ENCODE measurements at regions not wholly inside any gene's neighbourhood (a gene's known extent, or its start where the extent isn't known, plus 50 kb on each side); places are given as distances from the start of the nearest gene placed in this dataset.

DNA sequence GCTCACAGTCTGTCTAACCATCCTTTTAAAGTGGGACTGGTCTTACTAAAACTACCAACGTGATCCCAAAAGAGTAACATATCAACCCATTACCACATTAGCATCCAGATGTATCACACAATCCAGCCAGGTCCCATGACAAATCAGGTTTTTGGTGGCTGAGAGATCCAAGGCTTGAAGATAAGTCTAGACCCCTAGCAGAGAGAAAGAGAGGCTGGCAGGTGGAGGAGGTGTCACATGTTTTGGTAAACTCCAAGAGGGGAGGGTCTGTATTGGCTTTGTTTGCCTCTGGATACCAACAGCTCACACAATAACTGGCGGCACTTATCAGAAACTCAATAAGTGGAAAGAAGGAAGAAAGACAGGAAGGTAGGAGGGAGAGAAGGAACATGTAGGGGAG lies 357.6 kb downstream of the SS18 start:
- no peaks in the 10 kb centered on the region for H3K27me3 ChIP-seq (ENCODE audit: control insufficient read depth, insufficient read depth, low read length)
- DNase-seq (ENCODE audit: low read depth) (no peak), FAIRE-seq (no peak)
- no peak overlapping the region for H3K4me3 ChIP-seq (ENCODE audit: low read depth, low read length)
- TF ChIP-seq, protein P1, sequence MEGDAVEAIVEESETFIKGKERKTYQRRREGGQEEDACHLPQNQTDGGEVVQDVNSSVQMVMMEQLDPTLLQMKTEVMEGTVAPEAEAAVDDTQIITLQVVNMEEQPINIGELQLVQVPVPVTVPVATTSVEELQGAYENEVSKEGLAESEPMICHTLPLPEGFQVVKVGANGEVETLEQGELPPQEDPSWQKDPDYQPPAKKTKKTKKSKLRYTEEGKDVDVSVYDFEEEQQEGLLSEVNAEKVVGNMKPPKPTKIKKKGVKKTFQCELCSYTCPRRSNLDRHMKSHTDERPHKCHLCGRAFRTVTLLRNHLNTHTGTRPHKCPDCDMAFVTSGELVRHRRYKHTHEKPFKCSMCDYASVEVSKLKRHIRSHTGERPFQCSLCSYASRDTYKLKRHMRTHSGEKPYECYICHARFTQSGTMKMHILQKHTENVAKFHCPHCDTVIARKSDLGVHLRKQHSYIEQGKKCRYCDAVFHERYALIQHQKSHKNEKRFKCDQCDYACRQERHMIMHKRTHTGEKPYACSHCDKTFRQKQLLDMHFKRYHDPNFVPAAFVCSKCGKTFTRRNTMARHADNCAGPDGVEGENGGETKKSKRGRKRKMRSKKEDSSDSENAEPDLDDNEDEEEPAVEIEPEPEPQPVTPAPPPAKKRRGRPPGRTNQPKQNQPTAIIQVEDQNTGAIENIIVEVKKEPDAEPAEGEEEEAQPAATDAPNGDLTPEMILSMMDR (IDR thresholded peaks at IDR 0.05; ENCODE audit: insufficient read depth, low read length, severe bottlenecking) = no peak
- H3K36me3 ChIP-seq (ENCODE audit: control insufficient read depth, insufficient read depth, low read length) = no peaks in the 10 kb centered on the region

DNA sequence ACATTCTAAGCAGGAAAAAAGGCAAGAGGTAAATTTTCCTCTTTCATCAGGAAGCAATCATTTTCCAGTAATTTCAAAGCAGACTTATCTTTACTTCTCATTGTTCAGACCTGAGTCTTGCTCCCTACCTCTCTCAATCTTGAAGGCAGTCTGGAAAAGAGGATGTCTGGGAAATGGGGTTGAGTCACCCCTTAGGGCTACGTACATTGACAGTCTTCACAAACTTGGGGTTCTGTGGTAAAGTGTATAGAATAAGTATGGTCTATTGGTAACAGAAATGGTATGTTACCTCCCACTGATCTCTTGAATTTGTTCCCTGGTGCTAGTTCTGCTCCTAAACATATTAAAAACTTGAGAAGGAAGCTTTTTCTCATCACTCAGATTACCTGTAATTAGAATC lies 361.3 kb downstream of the SS18 start:
- FAIRE-seq (no peak), DNase-seq (ENCODE audit: low read depth) (no peak)
- H3K4me3 ChIP-seq (ENCODE audit: low read depth, low read length) = no peak overlapping the region
- no peaks in the 10 kb centered on the region for H3K27me3 ChIP-seq (ENCODE audit: control insufficient read depth, insufficient read depth, low read length)
- TF ChIP-seq, protein P1 (IDR thresholded peaks at IDR 0.05; ENCODE audit: insufficient read depth, low read length, severe bottlenecking) = no peak
- H3K36me3 ChIP-seq (ENCODE audit: control insufficient read depth, insufficient read depth, low read length) = no peaks in the 10 kb centered on the region

DNA sequence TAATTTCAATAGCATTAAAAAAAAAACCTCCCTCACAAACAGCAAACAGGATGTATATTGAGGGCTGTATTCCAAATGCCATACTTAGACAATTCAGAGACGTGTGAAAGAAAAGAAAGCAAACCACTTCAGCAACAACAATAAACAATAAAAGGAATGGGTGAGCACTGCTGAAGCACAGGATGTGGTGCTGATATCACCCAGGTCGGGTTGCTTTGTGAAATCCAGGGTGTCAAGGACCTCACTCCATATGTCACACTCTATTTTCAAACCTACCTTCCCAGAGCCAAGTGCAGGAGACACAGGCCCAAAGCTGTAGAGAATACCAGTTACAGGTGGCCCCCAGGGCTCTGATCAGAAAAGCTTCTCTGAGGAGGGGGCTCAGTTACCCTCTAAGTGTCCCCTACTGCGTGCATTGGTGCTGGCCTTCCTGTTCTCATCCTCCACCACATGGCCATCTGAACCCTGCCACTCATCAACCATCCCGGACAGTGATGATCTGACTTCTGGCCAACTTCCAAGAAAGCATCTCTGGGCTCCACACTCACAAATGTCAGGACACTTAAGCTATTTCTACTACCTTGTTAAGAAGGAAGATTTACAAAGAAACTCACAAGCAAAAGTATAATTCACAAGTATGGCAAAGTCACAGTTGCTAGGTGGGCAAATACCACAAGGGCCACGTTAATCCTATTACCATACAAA lies 363.0 kb downstream of the SS18 start:
- TF ChIP-seq, protein P1 (IDR thresholded peaks at IDR 0.05; ENCODE audit: insufficient read depth, low read length, severe bottlenecking) = no peak
- Histone ChIP-seq H3K36me3 (ENCODE audit: control insufficient read depth, insufficient read depth, low read length) (no peaks in the 10 kb centered on the region), H3K27me3 (ENCODE audit: control insufficient read depth, insufficient read depth, low read length) (no peaks in the 10 kb centered on the region), H3K4me3 (ENCODE audit: low read depth, low read length) (no peak overlapping the region)
- DNase-seq (ENCODE audit: low read depth) (no peak), FAIRE-seq (no peak)

DNA sequence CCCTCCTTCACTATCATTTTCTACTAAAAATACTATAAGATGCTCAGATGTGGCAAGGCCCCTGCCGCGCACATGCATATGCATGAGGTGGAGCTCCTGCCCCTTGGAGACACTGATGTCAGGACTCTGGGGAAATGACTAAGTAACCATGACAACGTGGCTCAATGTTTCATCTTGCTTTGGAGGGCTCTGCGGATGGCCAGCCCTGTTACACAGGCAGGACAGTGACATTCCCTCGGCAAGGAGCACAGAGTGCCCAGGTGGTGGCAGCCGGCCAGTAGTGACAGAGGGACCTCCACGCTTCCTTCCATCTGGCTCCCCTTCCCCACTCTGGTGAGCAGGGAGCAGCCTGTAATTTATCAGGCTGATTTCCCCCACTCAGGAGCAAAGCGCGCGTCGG lies 364.1 kb downstream of the SS18 start:
- Histone ChIP-seq H3K36me3 (ENCODE audit: control insufficient read depth, insufficient read depth, low read length) (no peaks in the 10 kb centered on the region), H3K27me3 (ENCODE audit: control insufficient read depth, insufficient read depth, low read length) (no peaks in the 10 kb centered on the region), H3K4me3 (ENCODE audit: low read depth, low read length) (no peak overlapping the region)
- DNase-seq (ENCODE audit: low read depth) (no peak), FAIRE-seq (no peak)
- TF ChIP-seq, protein P1 (IDR thresholded peaks at IDR 0.05; ENCODE audit: insufficient read depth, low read length, severe bottlenecking) = no peak

DNA sequence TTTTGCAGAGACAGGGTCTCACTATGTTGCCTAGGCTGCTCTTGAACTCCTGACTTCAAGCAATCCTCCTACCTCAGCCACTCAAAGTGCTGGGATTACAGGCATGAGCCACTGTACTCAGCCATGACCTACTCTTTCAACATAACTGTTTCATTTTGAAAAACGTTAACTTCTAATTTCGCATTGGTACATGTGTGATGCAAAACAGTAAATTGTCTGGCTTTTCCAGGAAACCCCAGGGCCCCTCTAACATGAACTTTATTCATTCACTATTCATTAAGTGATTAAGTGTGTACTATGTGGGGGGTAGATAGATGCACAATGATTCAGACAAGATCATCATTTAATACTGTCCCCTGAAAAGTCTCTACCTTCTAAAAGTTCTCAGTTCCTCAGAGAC lies 364.9 kb downstream of the SS18 start:
- Histone ChIP-seq H3K4me3 (ENCODE audit: low read depth, low read length) (no peak overlapping the region), H3K27me3 (ENCODE audit: control insufficient read depth, insufficient read depth, low read length) (no peaks in the 10 kb centered on the region), H3K36me3 (ENCODE audit: control insufficient read depth, insufficient read depth, low read length) (no peaks in the 10 kb centered on the region)
- no peak for DNase-seq (ENCODE audit: low read depth)
- FAIRE-seq = no peak
- TF ChIP-seq, protein P1 (IDR thresholded peaks at IDR 0.05; ENCODE audit: insufficient read depth, low read length, severe bottlenecking) = no peak

DNA sequence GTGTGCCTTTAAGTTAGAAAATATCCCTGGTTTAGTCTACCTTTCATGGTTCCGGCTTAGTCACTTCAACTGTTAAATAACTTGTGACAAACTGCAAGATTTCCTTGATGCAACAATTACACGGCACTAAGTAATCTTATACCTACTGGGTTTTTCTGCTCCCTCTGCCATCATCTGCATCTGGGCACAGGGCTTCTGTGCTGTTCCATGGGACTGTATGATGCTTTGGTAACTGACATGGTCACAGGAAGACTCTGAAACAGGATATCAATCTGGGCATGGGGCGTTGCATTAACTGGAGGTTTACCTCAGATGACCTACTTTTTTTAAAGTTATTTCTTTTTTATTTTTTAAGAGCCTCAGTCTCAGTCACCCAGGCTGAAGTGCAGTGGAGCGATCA lies 365.4 kb downstream of the SS18 start:
- FAIRE-seq (no peak), DNase-seq (ENCODE audit: low read depth) (no peak)
- TF ChIP-seq, protein P1 (IDR thresholded peaks at IDR 0.05; ENCODE audit: insufficient read depth, low read length, severe bottlenecking) = no peak
- Histone ChIP-seq H3K4me3 (ENCODE audit: low read depth, low read length) (no peak overlapping the region), H3K36me3 (ENCODE audit: control insufficient read depth, insufficient read depth, low read length) (no peaks in the 10 kb centered on the region), H3K27me3 (ENCODE audit: control insufficient read depth, insufficient read depth, low read length) (no peaks in the 10 kb centered on the region)

All from bronchial epithelial cell (primary cell).